GM21367 (cell line): ENCODE measurements at regions not wholly inside any gene's neighbourhood (a gene's known extent, or its start where the extent isn't known, plus 50 kb on each side); places are given as distances from the start of the nearest gene placed in this dataset.

Experiments used
- ATAC-seq: cut with Tn5 transposase; IDR thresholded peaks from one replicate; pipeline ENCODE4 v1.9.1; 2021; ENCODE audit not compliant: unreplicated experiment

GRCh38 chr11:81470446-81470845 lies 1263.2 kb downstream of the FAM181B start:
- ATAC-seq, result no peak

- no peak for ATAC-seq
Observed at GRCh38 chr11:81459766-81460306, 1273.8 kb downstream of the FAM181B start.

- no peak for ATAC-seq
Observed at GRCh38 chr11:81449588-81450156, 1284.0 kb downstream of the FAM181B start.

GRCh38 chr11:81444297-81444696 lies 1289.4 kb downstream of the FAM181B start:
- ATAC-seq, result no peak

GRCh38 chr11:81432333-81432732 lies 1301.3 kb downstream of the FAM181B start:
- no peak for ATAC-seq

- no peak for ATAC-seq
Observed at GRCh38 chr11:81424822-81425221, 1308.8 kb downstream of the FAM181B start.

- ATAC-seq, result no peak
Observed at GRCh38 chr11:81422402-81422801, 1311.3 kb downstream of the FAM181B start.

GRCh38 chr11:81421251-81421860 lies 1312.3 kb downstream of the FAM181B start:
- ATAC-seq, result no peak

GRCh38 chr11:81420668-81421250 lies 1312.9 kb downstream of the FAM181B start:
- ATAC-seq, result no peak

GRCh38 chr11:81397316-81397715 lies 1336.3 kb downstream of the FAM181B start:
- ATAC-seq, result no peak

- no peak for ATAC-seq
Observed at GRCh38 chr11:81394311-81394710, 1339.4 kb downstream of the FAM181B start.

- ATAC-seq, result no peak
Observed at GRCh38 chr11:81388326-81388725, 1345.3 kb downstream of the FAM181B start.

- ATAC-seq, result no peak
Observed at GRCh38 chr11:81380395-81380794, 1353.3 kb downstream of the FAM181B start.

- ATAC-seq, result no peak
Observed at GRCh38 chr11:81377418-81377817, 1356.2 kb downstream of the FAM181B start.

GRCh38 chr11:81373986-81374385 lies 1359.7 kb downstream of the FAM181B start:
- no peak for ATAC-seq

- no peak for ATAC-seq
Observed at GRCh38 chr11:81368192-81368591, 1365.5 kb downstream of the FAM181B start.

GRCh38 chr11:81365496-81365895 lies 1368.2 kb downstream of the FAM181B start:
- no peak for ATAC-seq

GRCh38 chr11:81359476-81359875 lies 1374.2 kb downstream of the FAM181B start:
- no peak for ATAC-seq

- no peak for ATAC-seq
Observed at GRCh38 chr11:81345609-81346008, 1388.1 kb downstream of the FAM181B start.

GRCh38 chr11:81342966-81343365 lies 1390.7 kb downstream of the FAM181B start:
- ATAC-seq, result no peak

- no peak for ATAC-seq
Observed at GRCh38 chr11:81340225-81340624, 1393.4 kb downstream of the FAM181B start.

GRCh38 chr11:81339521-81339920 lies 1394.1 kb downstream of the FAM181B start:
- ATAC-seq, result no peak
